Epithelial cell of prostate (primary cell): ENCODE measurements at regions not wholly inside any gene's neighbourhood (a gene's known extent, or its start where the extent isn't known, plus 50 kb on each side); places are given as distances from the start of the nearest gene placed in this dataset.

Source experiments
- DNase-seq: peaks from one replicate; pipeline ENCODE4 v3.0.0-alpha.2; 2011; ENCODE audit warnings: low read depth, low spot score
- H3K27ac ChIP-seq: fragments of 450-650 bp; 2 replicates; pipeline ENCODE4 v1.5.1; 2017; ENCODE audit warnings: mild to moderate bottlenecking

GRCh38 chr2:207284556-207285472 lies 119.1 kb upstream of the KLF7 start:
- DNase-seq: no peak
- H3K27ac ChIP-seq: no peak overlapping the region

- no peak overlapping the region for H3K27ac ChIP-seq
Measured at GRCh38 chr2:207285473-207285815, 119.7 kb upstream of the KLF7 start.

DNA sequence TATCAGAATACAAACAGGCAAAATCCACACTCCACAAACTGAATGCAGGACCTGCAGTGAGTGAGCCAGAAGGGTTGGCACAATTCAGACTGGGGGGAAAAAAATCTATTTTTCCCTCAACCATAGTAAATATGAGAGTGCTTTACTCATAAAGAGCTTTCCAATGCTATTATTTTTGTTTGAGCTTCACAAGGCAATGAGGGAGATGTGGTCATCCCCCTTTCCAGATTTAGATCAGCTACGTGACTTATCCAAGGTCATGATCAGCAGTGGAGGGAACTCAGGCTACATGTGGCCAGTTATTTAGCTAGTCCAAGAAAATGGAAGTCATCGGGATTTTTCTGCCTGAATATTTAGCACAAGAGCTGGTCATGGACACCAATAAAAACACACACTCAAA lies 120.4 kb upstream of the KLF7 start:
- no peak overlapping the region for H3K27ac ChIP-seq
- no peak for DNase-seq

More at GRCh38 chr2:207285473-207285815, 119.7 kb upstream of the KLF7 start:
- DNase-seq: no peak

DNA sequence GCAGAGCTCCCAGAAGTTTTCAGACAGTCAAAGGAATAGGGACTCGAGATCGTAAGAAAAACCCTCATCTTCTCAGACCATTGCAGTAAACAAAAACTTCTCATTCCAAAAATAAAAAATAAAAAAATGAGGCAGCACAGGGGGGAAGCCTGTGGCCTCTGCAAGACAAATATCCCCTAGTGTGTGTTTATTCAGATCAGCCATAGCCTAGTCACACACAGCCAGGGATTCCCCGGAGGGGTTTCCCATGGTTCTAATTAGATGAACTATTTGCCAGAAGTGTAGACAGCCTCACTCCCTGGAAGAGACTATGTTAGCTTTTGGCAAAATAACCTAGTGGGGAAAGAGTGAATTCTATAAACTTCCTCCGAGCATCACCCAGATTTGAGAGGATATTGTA lies 122.9 kb upstream of the KLF7 start:
- no peak for DNase-seq
- H3K27ac ChIP-seq: no peak overlapping the region

- peak; percentile 45 for DNase-seq
Measured at GRCh38 chr2:207289295-207290018, 123.7 kb upstream of the KLF7 start.

DNA sequence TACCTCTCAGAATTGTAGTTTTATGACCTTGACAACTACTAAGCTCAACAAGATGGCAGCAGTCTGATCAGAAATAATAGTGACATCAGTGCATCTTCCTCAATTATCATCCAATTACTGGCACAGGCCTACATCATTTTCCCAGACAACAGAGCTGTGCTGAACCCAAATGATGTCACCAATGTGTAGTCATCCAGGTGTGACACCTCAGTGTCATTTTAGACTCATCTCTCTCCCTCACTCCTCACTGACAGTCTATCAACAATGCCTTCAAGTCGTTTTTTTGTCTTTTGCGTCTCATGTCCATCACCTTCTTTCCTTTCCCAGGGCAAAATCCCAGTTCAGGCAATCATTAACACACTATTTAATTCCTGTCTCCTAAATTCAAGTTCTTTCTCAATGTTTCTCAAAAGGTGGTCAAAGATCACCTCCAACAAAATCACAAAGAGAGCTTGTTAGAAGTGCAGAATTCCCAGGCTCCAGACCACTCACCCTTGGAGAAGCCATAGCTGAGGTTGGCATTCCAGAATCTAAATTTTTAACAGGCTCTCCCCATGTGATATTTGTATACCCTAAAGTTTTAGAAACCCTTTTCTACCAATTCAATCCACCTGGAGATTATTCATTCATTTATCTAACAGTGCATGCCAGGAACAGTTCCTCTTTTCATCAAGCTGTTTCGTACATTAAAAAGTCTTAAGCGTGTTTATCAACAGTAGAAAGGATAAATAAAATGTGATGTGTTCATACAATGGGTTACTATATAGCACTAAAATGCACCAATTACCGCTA lies 125.3 kb upstream of the KLF7 start:
- no peak overlapping the region for H3K27ac ChIP-seq
- DNase-seq: no peak

More at GRCh38 chr2:207289295-207290018, 123.7 kb upstream of the KLF7 start:
- H3K27ac ChIP-seq: peak overlapping the region; percentile 63

DNA sequence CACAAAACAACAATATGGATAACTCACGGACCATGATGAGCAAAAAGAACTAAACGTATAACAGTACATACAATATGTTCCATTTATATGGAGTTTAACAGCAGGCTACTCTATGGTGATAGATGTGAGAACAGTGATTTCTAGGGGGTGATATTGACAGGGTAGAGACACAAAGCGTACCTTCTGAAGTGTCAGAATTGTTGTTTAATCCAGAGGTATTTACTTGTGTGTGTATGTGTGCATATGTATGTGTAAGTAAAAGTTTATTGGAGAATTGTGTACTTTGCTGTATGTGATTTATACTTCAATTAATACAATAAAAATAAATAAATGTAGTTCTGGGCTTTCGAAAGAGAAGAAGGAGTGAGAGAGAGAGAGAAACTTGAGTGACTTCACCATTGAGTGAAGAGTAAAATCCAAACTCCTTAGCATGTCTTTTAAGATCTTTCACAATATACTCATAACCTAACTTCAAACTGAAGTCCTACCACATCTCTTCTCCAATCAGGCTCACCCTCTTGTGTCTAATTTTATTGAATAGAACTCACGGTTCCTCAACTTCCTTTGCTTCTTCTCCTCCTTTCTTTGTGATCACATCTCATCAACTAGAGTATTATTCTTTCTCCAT lies 126.0 kb upstream of the KLF7 start:
- no peak for DNase-seq
- H3K27ac ChIP-seq: no peak overlapping the region

GRCh38 chr2:207296265-207296948 lies 130.7 kb upstream of the KLF7 start:
- no peak overlapping the region for H3K27ac ChIP-seq
- no peak for DNase-seq

DNA sequence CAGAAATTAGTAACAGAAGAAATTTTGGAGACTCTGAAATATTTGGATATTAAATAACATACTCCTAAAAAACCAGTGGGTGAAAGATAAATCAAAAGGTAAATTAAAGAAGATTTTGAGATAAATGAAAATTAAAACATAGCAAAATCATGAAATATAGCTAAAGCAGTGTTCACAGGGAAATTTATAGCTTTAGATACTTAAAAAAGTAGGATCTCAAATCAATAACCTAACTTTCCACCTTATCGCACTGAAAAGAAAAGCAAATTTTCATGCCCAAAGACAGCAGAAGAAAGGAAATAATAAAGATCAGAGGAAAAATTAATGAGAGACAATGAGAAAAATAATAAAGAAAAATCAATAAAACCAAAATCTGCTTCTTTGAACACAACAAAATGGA lies 135.1 kb upstream of the KLF7 start:
- DNase-seq: no peak
- H3K27ac ChIP-seq: no peak overlapping the region

- no peak for DNase-seq
- H3K27ac ChIP-seq: no peak overlapping the region
Measured at GRCh38 chr2:207304761-207305160, 139.0 kb upstream of the KLF7 start.

DNA sequence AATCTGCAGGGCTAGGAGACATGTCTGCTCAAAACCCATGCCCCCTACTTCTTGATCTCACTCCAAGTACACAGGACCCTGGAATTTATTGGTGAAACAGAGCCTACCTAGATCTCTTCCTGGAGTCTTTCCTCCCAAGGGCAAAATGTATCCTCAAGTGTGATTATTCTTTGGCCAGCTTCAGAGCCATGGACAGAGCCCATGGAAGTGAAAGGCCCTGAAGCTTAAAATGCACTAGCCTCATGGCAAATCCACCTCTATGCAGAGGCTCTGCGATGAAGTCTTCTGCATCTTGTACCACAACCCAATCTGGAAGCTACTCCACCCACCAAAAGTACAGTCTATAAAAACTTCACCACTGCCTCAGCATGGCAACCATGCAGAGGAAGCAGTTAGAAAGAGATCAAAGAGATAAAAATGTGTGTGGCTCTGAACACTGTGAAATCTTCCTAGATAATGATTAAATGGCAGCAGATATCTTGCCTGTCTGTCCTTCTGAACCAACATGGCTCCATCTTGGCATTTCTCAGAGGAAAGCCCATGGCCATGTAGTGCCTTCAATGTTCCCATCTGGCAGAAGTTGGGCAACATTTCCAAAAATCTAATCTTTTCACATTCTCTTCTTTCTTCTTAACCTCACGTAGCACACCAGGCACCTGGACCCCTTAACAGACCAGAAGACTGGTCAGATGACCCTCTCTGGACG lies 142.9 kb upstream of the KLF7 start:
- DNase-seq: no peak
- H3K27ac ChIP-seq: no peak overlapping the region

DNA sequence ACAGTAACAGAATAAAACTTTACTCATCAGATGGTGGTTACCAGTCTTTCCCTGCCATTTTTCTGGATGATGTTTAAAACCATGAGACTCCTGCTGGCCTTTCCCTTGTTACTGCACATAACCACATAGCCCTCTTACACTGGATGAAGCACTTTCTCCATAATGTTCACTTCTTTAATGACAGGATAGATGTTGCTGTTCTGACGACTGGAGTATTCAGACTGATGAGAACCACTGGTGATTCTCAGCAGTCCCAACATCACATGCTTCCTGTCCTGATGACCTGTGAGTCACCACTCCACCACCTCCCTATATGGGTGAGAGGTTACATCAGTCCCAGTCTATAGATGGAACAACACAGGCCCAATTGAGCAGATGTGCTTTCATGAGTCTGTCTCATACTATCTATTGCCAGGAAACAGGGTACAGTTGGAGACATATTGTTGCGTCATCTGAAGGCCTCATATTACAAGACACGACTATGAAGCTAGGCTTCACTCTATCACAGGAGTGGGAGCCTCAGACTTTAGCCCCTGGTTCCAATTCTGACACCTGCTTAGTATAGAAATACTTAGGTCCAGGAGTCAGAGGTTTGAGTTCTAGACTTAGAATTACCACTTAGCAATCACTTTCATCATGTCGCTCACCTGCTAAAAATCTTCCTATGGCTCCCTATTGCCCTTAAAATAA lies 145.7 kb upstream of the KLF7 start:
- peak; percentile 69 for DNase-seq
- peak overlapping the region; percentile 91 for H3K27ac ChIP-seq

GRCh38 chr2:207312006-207312356 lies 146.2 kb upstream of the KLF7 start:
- peak overlapping the region; percentile 91 for H3K27ac ChIP-seq

DNA sequence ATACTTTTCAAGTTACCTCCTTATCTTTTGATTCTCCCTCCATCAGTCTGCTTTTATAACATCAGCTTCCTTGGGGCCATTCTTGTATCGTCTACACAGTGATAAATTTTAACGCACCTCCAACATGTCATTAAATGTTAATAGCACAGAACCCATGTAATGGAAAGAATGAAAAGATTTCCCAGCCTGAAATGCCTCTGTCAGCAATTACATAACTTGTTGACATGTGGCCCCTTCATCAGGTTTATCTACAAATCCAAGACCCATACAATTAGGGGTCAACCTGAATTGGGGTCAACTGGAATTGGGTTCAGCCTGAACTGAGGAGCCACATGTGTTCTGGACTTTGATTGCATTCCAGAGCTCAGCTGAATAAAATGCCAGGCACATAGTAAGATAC lies 148.2 kb upstream of the KLF7 start:
- no peak overlapping the region for H3K27ac ChIP-seq
- no peak for DNase-seq

More at GRCh38 chr2:207312006-207312356, 146.2 kb upstream of the KLF7 start:
- no peak for DNase-seq

- no peak overlapping the region for H3K27ac ChIP-seq
- DNase-seq: no peak
Measured at GRCh38 chr2:207315131-207315530, 149.4 kb upstream of the KLF7 start.

DNA sequence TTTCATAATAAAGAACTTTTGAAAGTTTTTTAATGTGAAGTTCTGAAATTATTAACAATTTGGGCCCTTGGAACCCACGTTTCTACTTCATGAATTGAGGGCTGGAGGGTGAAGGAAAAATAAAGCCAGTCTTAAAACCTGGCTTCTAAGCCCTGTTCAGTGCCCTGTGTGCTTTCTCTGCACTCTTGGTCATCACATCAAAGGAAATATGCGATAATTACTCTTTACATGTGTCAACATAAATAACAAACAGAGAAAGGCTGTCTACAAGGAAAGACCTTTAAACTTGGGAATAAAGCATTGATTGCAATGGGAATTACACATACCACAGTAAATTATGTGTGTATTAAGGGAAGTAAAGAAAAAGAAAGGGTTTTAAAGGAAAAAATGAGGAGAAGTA lies 150.7 kb upstream of the KLF7 start:
- no peak overlapping the region for H3K27ac ChIP-seq
- DNase-seq: no peak

DNA sequence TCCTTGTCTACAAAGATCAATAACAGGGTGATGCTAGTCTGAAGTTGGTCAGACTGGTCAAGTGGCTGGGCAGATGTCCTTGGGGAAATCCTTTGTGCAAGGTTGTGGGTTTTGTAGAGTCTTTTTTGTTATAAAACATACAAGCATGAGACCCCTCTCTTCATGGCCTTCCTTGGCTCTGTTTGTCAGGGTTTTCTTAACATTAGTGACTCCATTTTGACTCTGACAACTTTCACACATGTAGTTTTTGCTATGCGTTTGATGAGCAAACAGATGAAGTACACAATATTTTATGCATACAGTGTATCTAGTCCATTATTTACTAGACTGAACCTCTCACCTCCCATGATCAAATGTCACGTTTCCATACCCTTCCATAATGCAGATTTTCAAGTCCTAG lies 151.2 kb upstream of the KLF7 start:
- DNase-seq: no peak

GRCh38 chr2:207317378-207317984 lies 151.7 kb upstream of the KLF7 start:
- no peak for DNase-seq
- H3K27ac ChIP-seq: peak overlapping the region; percentile 39

More for the DNA sequence above, 151.2 kb upstream of the KLF7 start:
- H3K27ac ChIP-seq: peak overlapping the region; percentile 39
